KMS-11 (cell line): ENCODE measurements at regions not wholly inside any gene's neighbourhood (a gene's known extent, or its start where the extent isn't known, plus 50 kb on each side); places are given as distances from the start of the nearest gene placed in this dataset.

Source experiments
- H2AFZ ChIP-seq: fragments of 200-600 bp; sonication (generic); 2 replicates; pipeline ENCODE4 v1.6.1; 2016; ENCODE audit warnings: antibody characterized with exemption, mixed run types, low read depth
- H3K27ac ChIP-seq: fragments of 200-600 bp; sonication (generic); 2 replicates; pipeline ENCODE4 v1.6.1; 2016; ENCODE audit warnings: mild to moderate bottlenecking, mixed run types
- H3K27me3 ChIP-seq: fragments of 200-600 bp; sonication (generic); 2 replicates; pipeline ENCODE4 v1.6.1; 2017; ENCODE audit warnings: mild to moderate bottlenecking, low read depth, mixed run types, moderate library complexity; ENCODE audit not compliant: insufficient read depth
- H3K36me3 ChIP-seq: fragments of 200-600 bp; sonication (generic); 2 replicates; pipeline ENCODE4 v1.6.1; 2017; ENCODE audit warnings: mild to moderate bottlenecking, mixed run types; ENCODE audit not compliant: insufficient read depth
- H3K4me1 ChIP-seq: fragments of 200-600 bp; sonication (generic); 2 replicates; pipeline ENCODE4 v1.6.1; 2016; ENCODE audit warnings: mild to moderate bottlenecking, low read depth, mixed run types; ENCODE audit not compliant: poor library complexity, severe bottlenecking
- H3K4me2 ChIP-seq: fragments of 200-600 bp; sonication (generic); 2 replicates; pipeline ENCODE4 v1.7.0; 2016; ENCODE audit warnings: mild to moderate bottlenecking, mixed run types
- H3K4me3 ChIP-seq: fragments of 200-600 bp; sonication (generic); IDR thresholded peaks from 2 replicates; pipeline ENCODE4 v1.6.1; 2017; ENCODE audit warnings: low read depth, low read length, mixed read lengths; ENCODE audit not compliant: insufficient read depth
- H3K79me2 ChIP-seq: fragments of 200-600 bp; sonication (generic); 2 replicates; pipeline ENCODE4 v1.6.1; 2016; ENCODE audit warnings: low read depth, mixed run types; ENCODE audit not compliant: insufficient read depth
- H3K9ac ChIP-seq: fragments of 200-600 bp; sonication (generic); 2 replicates; pipeline ENCODE4 v1.6.1; 2016; ENCODE audit warnings: mild to moderate bottlenecking, mixed run types
- H4K20me1 ChIP-seq: fragments of 200-600 bp; sonication (generic); 2 replicates; pipeline ENCODE4 v1.6.1; 2016; ENCODE audit warnings: mild to moderate bottlenecking, mixed run types; ENCODE audit not compliant: insufficient read depth
- CTCF ChIP-seq: fragments of 200-600 bp; sonication (generic); conservative IDR thresholded peaks from 2 replicates; pipeline ENCODE4 v1.6.1; 2017; ENCODE audit warnings: low read depth, mild to moderate bottlenecking, antibody characterized with exemption, low read length, moderate library complexity, mixed read lengths

DNA sequence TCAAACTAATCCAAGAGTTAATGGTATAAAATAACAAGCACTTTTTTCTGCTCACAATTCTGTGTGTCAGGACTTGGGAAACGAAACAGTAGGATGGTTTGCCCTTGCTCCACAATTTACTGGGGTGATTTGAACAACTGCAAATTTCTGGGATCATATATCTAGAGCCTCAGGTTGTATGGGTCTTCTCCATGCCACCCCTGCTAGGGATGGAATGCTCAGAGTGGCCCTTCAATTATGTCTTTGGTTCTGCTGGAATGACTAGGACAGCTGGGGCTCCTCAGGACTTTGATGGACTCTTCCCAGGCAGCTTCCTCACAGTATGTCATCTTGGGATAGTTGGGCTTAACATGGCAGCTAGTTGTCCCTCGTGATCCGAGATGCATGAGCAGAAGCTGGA, 223.0 kb upstream of the ANO5 start:
- no peak for TF ChIP-seq CTCF
- Histone ChIP-seq H3K27ac (no peak overlapping the region), H2AFZ (no peak overlapping the region), H3K79me2 (no peaks in the 10 kb centered on the region), H4K20me1 (no peaks in the 10 kb centered on the region), H3K4me2 (no peak overlapping the region), H3K4me1 (no peaks in the 10 kb centered on the region), H3K27me3 (no peaks in the 10 kb centered on the region), H3K9ac (no peak overlapping the region), H3K36me3 (no peaks in the 10 kb centered on the region), H3K4me3 (no peak overlapping the region)

DNA sequence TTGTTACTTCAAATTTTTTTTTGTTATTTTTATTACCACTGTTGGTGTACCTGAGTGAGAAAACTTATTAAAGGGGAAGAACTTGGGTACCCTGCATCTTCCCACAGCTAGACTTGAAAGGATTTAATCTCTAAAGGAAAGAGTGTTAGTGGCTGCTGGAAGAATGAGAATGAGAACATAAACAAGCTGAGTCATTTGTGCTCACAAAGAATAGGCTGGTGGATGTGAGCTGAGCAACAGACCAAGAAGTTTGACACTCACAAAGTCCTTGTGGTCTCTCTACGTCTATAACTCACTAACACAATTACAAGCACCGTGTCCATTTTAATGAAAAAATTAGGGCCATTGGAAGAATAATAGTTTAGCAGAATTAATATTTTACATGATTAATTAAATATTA, 217.6 kb upstream of the ANO5 start:
- TF ChIP-seq CTCF, result no peak
- Histone ChIP-seq H3K4me2 (no peak overlapping the region), H3K9ac (no peak overlapping the region), H3K4me3 (no peak overlapping the region), H3K27ac (no peak overlapping the region), H3K36me3 (no peaks in the 10 kb centered on the region), H4K20me1 (no peaks in the 10 kb centered on the region), H3K4me1 (no peaks in the 10 kb centered on the region), H2AFZ (no peak overlapping the region), H3K79me2 (no peaks in the 10 kb centered on the region), H3K27me3 (no peaks in the 10 kb centered on the region)

GRCh38 chr11:21976210-21976609, 216.7 kb upstream of the ANO5 start:
- H3K27me3 ChIP-seq, result no peaks in the 10 kb centered on the region
- no peak overlapping the region for H3K9ac ChIP-seq
- no peaks in the 10 kb centered on the region for H3K36me3 ChIP-seq
- H3K4me1 ChIP-seq, result no peaks in the 10 kb centered on the region
- H2AFZ ChIP-seq, result no peak overlapping the region
- no peak overlapping the region for H3K4me3 ChIP-seq
- no peak overlapping the region for H3K4me2 ChIP-seq
- H3K27ac ChIP-seq, result no peak overlapping the region
- H4K20me1 ChIP-seq, result no peaks in the 10 kb centered on the region
- H3K79me2 ChIP-seq, result no peaks in the 10 kb centered on the region
- no peak for TF ChIP-seq CTCF

GRCh38 chr11:21983431-21983830, 209.5 kb upstream of the ANO5 start:
- TF ChIP-seq CTCF, result no peak
- no peaks in the 10 kb centered on the region for H3K27me3 ChIP-seq
- H3K27ac ChIP-seq, result no peak overlapping the region
- no peaks in the 10 kb centered on the region for H3K4me1 ChIP-seq
- H3K79me2 ChIP-seq, result no peaks in the 10 kb centered on the region
- H3K36me3 ChIP-seq, result no peaks in the 10 kb centered on the region
- H2AFZ ChIP-seq, result no peak overlapping the region
- H3K9ac ChIP-seq, result no peak overlapping the region
- no peak overlapping the region for H3K4me2 ChIP-seq
- H4K20me1 ChIP-seq, result no peaks in the 10 kb centered on the region
- H3K4me3 ChIP-seq, result no peak overlapping the region

DNA sequence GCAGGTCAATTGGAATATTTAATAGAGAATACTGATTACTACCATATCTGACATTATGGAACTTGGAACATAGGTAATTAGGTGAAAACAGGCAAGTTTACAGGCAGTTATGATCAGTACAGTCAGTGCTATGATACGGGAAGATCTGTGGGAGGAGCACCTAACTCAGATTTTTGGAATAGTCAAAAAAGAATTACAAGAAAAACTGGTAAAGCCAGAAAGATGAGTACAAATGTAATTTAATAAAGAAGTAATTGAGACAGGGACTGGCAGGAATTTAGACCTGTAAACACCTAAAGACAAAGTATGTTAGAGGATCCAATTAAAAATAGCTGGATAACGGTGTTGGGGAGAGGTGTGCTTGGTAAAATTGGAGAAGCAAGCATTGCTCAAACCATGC, 206.5 kb upstream of the ANO5 start:
- H3K9ac ChIP-seq, result no peak overlapping the region
- H2AFZ ChIP-seq, result no peak overlapping the region
- H3K79me2 ChIP-seq, result no peaks in the 10 kb centered on the region
- H3K36me3 ChIP-seq, result no peaks in the 10 kb centered on the region
- H3K27me3 ChIP-seq, result no peaks in the 10 kb centered on the region
- no peak overlapping the region for H3K4me3 ChIP-seq
- no peak overlapping the region for H3K4me2 ChIP-seq
- no peak overlapping the region for H3K27ac ChIP-seq
- no peak for TF ChIP-seq CTCF
- no peaks in the 10 kb centered on the region for H4K20me1 ChIP-seq
- H3K4me1 ChIP-seq, result no peaks in the 10 kb centered on the region
